Esophagus mucosa (tissue), 1 donor: ENCODE measurements at regions not wholly inside any gene's neighbourhood (a gene's known extent, or its start where the extent isn't known, plus 50 kb on each side); places are given as distances from the start of the nearest gene placed in this dataset.
"Not testable (repeated sequence)": the region's sequence is repeated elsewhere in the genome, so short reads cannot be mapped to it uniquely, and the experiment has no call there.

Experiments used
- ATAC-seq: fragments of 200-7000 bp; cut with Tn5 transposase; one replicate; pipeline ENCODE4 v1.9.1; 2020
- donor health status: DM: yes; HTN: yes; CAD: no.

GRCh38 chr5:82952326-82952725 lies 124.9 kb downstream of the TMEM167A start:
- no peak for ATAC-seq

DNA sequence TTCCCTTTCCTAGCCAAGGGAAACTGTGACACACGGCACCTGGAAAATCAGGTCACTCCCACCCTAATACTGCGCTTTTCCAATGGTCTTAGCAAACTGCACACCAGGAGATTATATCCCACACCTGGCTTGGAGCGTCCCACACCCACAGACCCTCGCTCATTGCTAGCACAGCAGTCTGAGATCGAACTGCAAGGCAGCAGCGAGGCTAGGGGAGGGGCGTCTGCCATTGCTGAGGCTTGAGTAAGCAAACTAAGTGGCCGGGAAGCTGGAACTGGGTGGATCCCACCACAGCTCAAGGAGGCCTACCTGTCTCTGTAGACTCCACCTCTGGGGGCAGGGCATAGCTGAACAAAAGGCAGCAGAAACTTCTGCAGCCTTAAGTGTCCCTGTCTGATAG lies 132.9 kb downstream of the TMEM167A start:
- ATAC-seq = not testable (repeated sequence)

GRCh38 chr5:82942083-82942881 lies 134.9 kb downstream of the TMEM167A start:
- no peak for ATAC-seq

DNA sequence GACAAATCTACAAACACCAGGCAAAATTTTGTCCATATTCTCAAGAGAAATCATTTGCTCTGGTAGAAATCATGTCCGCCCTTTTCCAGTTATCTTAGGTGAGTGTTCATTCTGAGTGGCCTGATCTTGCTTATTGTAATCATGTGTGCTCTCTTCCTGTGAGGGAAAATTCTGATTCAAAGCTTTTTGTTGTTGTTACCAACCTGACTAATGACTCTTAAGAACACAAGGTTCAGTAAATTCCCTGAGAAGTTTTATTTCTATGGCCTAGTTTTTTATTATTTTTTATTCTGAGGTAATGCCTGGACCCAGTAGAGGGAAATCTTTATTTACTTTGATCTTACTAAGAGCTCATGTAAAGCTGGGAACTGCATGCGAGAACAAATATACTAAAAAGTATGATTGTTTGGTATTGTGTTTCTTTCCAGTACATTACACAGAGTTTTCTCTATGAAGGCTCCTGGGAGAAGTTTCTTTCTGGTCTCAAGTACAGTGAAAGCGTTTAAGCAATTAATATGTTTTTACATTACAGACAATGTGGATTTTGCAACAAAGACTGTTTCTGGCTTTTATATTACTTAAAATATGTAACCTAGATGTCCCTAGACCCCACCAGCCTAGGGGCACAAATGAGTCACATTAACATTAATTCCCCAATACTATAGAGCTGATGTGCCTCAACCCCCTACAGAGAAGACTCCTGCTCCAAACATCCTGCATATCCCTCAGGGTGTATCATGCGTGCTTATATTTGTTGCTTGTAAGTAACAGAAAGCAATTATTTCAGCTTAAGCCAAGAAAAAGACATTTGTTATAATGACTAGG lies 138.1 kb downstream of the TMEM167A start:
- no peak for ATAC-seq

DNA sequence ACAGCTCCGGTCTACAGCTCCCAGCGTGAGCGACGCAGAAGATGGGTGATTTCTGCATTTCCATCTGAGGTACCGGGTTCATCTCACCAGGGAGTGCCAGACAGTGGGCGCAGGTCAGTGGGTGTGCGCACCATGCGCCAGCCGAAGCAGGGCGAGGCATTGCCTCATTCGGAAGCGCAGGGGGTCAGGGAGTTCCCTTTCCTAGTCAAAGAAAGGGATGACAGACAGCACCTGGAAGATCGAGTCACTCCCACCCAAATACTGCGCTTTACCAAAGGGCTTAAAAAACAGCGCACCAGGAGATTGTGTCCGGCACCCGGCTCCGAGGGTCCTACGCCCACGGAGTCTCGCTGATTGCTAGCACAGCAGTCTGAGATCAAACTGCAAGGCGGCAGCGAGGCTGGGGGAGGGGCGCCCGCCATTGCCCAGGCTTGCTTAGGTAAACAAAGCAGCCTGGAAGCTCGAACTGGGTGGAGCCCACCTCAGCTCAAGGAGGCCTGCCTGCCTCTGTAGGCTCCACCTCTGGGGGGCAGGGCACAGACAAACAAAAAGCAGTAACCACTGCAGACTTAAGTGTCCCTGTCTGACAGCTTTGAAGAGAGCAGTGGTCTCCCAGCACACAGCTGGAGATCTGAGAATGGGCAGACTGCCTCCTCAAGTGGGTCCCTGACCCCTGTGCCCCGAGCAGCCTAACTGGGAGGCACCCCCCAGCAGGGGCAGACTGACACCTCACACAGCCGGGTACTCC lies 144.5 kb downstream of the TMEM167A start:
- ATAC-seq = not testable (repeated sequence)

DNA sequence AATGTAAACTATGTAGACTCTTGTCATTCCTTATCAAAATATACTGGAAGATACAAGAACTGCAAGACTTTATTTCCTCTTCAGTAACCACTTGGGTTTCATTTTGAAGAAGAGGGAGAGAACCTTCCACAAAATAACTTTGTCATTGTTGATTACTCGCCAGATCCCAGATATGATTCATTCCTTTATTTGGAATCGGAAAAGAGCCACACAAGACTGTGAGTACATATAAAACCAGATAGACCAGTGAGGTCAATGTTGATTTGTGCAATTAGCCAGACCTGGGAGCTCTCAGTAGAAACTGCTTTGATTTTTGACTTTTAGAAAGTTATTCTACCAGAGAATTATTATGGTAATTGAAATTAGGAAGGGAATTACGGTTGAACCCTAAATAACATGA lies 146.1 kb downstream of the TMEM167A start:
- ATAC-seq = peak; percentile 69

GRCh38 chr5:82925061-82925411 lies 152.2 kb downstream of the TMEM167A start:
- ATAC-seq = no peak

- ATAC-seq = no peak
Measured at GRCh38 chr5:82924226-82925060, 152.8 kb downstream of the TMEM167A start.

DNA sequence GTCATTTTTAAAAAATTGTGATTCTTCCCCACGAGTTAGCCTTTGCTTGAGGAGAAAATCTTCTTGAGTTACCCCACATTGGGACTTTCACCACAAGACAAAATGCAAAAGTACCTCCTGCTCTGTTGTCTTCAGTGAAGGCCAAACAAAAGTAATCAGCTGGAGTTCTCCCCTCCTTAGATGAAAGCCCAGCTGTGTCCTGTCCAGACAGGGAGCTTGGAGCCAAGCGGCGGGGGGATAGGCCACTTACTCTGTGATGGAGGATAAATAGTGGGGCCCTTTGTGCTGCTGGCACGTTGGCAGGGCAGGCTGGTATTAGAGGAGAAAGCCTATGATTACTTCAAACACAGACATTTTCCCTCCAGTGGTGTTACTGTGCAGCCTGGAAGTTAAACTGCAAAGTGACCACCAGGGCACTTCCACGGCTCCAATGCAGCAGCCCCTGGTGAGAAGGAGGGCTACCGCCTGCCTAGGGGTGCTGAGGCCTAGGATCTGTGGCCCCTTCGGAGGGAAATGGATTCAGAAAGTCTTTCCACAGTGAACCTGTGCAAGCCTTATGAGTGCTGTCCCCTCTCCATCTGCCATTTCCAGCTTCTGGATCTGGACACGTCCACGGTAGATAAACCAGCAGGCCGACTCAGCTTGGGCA lies 155.0 kb downstream of the TMEM167A start:
- ATAC-seq = no peak

GRCh38 chr5:82918311-82919031 lies 158.7 kb downstream of the TMEM167A start:
- ATAC-seq = no peak

DNA sequence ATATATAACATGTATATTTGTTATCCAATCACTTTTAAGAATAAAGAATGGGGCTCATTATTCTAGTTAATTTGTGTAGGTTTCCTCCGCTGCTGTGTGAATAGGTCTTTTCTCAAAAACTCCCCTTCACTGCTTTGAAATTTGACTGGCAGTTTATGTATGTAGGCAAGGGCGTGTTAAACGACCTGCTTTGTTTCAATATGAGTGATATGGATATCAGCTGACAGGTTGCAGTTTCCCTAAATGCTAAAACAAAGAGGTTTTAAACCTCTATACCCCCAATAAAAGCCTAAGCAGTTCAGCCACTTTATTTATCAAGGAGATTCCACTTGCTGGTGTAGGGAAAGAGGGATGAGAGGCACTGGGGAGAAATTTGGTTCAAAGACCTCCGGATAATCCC lies 159.6 kb downstream of the TMEM167A start:
- no peak for ATAC-seq

GRCh38 chr5:82913971-82914370 lies 163.2 kb downstream of the TMEM167A start:
- ATAC-seq = no peak

- ATAC-seq = no peak
Measured at GRCh38 chr5:82912462-82912861, 164.7 kb downstream of the TMEM167A start.

GRCh38 chr5:82911910-82912309 lies 165.3 kb downstream of the TMEM167A start:
- ATAC-seq = no peak

DNA sequence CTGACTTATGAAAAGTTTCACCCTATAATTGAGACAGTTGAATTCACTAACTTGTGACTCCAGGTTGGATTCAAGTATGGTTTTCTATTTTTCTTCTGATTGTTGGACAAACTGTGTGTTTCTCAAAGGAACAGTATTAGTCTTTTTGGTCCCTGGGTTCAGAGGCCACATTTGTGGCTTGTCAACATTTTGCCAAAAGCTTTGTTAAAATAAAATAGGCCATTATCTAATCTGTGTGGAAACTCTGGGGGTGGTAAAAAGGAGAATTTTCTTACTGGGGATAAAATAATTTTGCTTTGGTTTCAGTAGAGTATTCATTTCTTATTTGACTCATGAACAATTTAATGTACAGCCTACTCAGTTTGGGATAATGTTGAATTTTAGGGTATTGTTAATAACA lies 166.3 kb downstream of the TMEM167A start:
- no peak for ATAC-seq

DNA sequence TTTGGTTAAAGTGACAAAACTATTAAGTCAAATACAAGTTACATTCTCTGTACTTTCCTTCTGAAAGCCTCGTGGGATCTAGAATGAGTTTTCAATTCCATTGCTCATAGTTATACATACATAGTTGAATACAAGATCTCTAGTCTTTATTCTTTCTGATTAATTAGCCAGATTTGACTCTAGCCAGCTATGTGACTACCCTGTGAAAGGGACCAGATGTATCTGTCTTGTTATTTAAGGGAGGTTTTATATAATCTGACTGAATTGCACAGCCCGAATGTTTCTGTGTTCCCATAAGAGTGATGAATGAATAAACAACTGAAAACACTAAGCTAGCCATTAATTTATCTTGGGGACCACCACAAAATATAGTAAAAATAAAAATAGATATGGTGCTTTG lies 166.7 kb downstream of the TMEM167A start:
- no peak for ATAC-seq

GRCh38 chr5:82909771-82910170 lies 167.4 kb downstream of the TMEM167A start:
- ATAC-seq = no peak

- no peak for ATAC-seq
Measured at GRCh38 chr5:82905986-82906385, 171.2 kb downstream of the TMEM167A start.

GRCh38 chr5:82901281-82901888 lies 175.8 kb downstream of the TMEM167A start:
- ATAC-seq = no peak

DNA sequence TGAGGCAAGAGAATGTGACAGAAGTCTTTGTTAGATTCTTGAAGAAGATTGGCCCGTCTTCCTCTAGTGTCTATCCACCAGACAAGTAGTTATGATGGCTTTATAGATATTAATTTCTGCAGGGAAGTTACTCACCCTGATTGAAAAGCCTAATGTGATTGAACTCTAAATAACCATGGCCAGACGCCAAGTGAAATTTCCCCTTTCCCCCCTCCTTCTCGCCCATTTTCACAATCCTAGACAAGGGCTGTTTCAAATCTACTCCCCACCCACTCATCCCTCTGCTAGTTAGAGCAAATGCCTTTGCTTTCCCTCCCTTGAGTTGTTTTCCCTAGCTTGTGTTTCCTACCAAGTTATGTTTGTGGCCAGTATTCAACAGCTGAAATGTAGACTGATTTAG lies 182.5 kb downstream of the TMEM167A start:
- ATAC-seq = no peak

GRCh38 chr5:82889088-82889487 lies 188.1 kb downstream of the TMEM167A start:
- ATAC-seq = no peak
